Retinal pigment epithelial cell (primary cell): ENCODE measurements at regions not wholly inside any gene's neighbourhood (a gene's known extent, or its start where the extent isn't known, plus 50 kb on each side); places are given as distances from the start of the nearest gene placed in this dataset.

Source experiments
- DNase-seq: peaks from one replicate; pipeline ENCODE4 v3.0.0-alpha.2; 2010; ENCODE audit warnings: low read depth
- H3K4me3 ChIP-seq: 2 replicates; pipeline ENCODE4 v1.5.1; 2011; ENCODE audit warnings: mild to moderate bottlenecking, low read length, control low read depth, moderate library complexity
- TF ChIP-seq, protein P1 (sequence below): conservative IDR thresholded peaks from 2 replicates; pipeline ENCODE4 v1.5.1; 2011; ENCODE audit warnings: low read depth, low read length, control low read depth, inconsistent platforms

DNA sequence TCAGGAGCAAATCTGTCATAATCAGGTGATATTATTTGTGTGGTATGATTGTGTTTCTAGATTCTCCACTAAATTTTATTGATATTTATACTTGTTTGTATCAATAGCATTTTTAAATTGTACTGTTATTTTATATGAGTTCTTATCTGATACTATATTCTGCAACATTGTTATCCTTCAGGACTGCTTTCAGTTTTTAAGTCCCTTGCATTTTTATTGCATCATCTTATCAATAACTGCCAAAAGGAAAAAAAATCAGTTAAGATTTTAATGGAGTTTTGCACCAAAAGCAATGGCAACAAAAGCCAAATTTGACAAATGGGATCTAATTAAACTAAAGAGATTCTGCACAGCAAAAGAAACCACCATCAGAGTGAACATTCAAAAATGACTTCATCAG lies 741.3 kb upstream of the CTNND2 start:
- H3K4me3 ChIP-seq: no peak overlapping the region
- TF ChIP-seq, protein P1, sequence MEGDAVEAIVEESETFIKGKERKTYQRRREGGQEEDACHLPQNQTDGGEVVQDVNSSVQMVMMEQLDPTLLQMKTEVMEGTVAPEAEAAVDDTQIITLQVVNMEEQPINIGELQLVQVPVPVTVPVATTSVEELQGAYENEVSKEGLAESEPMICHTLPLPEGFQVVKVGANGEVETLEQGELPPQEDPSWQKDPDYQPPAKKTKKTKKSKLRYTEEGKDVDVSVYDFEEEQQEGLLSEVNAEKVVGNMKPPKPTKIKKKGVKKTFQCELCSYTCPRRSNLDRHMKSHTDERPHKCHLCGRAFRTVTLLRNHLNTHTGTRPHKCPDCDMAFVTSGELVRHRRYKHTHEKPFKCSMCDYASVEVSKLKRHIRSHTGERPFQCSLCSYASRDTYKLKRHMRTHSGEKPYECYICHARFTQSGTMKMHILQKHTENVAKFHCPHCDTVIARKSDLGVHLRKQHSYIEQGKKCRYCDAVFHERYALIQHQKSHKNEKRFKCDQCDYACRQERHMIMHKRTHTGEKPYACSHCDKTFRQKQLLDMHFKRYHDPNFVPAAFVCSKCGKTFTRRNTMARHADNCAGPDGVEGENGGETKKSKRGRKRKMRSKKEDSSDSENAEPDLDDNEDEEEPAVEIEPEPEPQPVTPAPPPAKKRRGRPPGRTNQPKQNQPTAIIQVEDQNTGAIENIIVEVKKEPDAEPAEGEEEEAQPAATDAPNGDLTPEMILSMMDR: no peak
- DNase-seq: no peak

DNA sequence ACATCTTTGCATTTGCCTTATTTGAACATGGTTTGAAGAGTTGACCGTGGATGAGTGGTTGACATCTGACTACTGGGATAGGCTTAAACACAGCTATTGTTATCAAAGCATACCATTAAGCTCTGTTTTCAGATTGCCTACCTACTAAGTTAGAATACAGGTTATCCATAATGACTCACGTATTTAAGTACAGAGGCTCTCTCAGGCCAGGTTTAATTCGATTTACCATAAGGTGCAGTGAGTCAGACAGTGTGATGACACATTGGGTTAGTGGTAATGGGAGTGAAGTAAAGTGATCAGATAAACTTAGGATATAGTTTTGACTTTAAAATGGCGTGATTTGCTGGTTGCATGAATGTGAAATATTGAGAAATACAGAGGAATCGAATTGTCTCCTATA lies 732.0 kb upstream of the CTNND2 start:
- TF ChIP-seq, protein P1: no peak
- H3K4me3 ChIP-seq: no peak overlapping the region
- DNase-seq: no peak

DNA sequence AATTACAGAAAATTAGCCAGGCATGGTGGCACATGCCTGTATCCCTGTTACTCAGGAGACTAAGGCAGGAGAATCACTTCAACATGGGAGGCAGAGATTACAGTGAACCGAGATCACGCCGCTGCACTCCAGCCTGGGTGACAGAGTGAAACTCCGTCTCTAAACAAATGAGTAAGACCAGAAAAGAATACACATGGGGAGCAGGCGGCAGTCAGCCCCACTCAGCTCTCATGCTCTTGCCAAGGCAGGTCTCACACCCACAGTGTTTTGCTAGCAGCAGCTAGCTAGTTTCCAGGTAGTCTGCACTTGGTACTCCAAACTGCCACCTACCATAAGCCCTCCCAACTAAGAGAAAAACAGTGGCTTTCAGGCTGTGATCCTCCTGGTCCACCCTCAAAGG lies 722.3 kb upstream of the CTNND2 start:
- DNase-seq: no peak
- TF ChIP-seq, protein P1: no peak
- no peak overlapping the region for H3K4me3 ChIP-seq

DNA sequence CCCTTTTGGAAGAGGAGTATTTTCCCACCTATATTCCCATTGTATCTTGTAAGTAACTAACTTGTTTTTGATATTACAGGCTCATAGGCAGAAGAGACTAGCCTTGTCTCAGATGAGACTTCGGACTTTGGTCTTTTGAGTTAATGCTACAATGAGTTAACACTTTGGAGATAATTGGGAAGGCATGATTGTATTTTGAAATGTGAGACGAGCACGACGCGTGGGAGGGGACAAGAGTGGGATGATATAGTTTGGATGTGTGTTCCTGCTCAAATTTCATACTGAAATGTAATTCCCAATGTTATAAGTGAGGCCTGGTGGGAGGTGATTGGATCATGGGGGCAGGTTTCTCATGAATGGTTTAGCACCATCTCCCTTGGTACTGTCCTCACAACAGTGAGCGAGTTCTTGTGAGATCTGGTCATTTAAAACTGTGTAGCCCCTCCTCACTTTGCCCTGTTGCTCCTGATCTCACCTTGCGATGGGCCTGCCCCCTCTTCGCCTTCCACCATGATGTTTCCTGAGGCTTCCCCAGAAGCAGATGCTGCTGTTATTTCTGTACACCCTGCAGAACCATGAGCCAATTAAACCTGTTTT lies 721.5 kb upstream of the CTNND2 start:
- H3K4me3 ChIP-seq: no peak overlapping the region
- no peak for DNase-seq
- TF ChIP-seq, protein P1: no peak

GRCh38 chr5:12624776-12625560 lies 720.7 kb upstream of the CTNND2 start:
- no peak overlapping the region for H3K4me3 ChIP-seq
- no peak for DNase-seq
- TF ChIP-seq, protein P1: no peak

DNA sequence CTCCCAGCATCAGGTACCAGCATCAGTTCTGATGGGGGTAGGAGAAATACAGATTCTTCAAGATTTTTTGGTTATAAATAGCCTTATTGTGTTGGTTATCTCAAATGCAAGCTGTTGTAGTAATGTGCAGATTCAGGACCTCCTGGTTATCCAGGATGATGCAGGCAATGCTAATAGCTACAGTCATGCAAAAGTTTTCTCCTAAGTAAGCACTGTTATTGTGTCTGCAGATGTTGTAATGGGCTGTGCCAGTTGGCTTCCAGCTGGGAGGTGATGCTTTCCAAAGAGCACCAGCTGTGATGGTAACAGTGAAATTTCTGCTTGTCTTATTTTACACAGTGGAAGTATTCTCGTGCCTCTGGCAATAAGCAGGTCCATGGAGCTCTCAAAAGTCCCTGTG lies 719.2 kb upstream of the CTNND2 start:
- TF ChIP-seq, protein P1: no peak
- DNase-seq: no peak

GRCh38 chr5:12616093-12616492 lies 711.8 kb upstream of the CTNND2 start:
- no peak overlapping the region for H3K4me3 ChIP-seq
- TF ChIP-seq, protein P1: no peak
- DNase-seq: no peak

More for the DNA sequence above, 719.2 kb upstream of the CTNND2 start:
- H3K4me3 ChIP-seq: no peak overlapping the region
